ENCODE measurements at regions not wholly inside any gene's neighbourhood (a gene's known extent, or its start where the extent isn't known, plus 50 kb on each side); places are given as distances from the start of the nearest gene placed in this dataset.

GRCh38 chr5:120251898-120252297 lies 212.2 kb upstream of the PRR16 start:
- H3K9me3 Mint-ChIP-seq, result no peaks in the 10 kb centered on the region
- no peak overlapping the region for H3K4me3 Mint-ChIP-seq
- peaks cover 14% of the 10 kb centered on the region for H3K4me1 Mint-ChIP-seq (ENCODE audit: low read depth)
- no peak overlapping the region for H3K27ac Mint-ChIP-seq
- no peak for DNase-seq
- H3K36me3 Mint-ChIP-seq (ENCODE audit: low read depth), result no peaks in the 10 kb centered on the region
- no peak for TF ChIP-seq CTCF (IDR thresholded peaks at IDR 0.05)
- H3K27me3 Mint-ChIP-seq (ENCODE audit: insufficient read depth), result no peaks in the 10 kb centered on the region

GRCh38 chr5:120252839-120253238 lies 211.3 kb upstream of the PRR16 start:
- Mint-ChIP-seq H3K9me3 (no peaks in the 10 kb centered on the region), H3K4me1 (ENCODE audit: low read depth) (peaks cover 14% of the 10 kb centered on the region), H3K36me3 (ENCODE audit: low read depth) (no peaks in the 10 kb centered on the region), H3K4me3 (no peak overlapping the region), H3K27me3 (ENCODE audit: insufficient read depth) (no peaks in the 10 kb centered on the region), H3K27ac (no peak overlapping the region)
- peak; percentile 41 for DNase-seq
- TF ChIP-seq CTCF (IDR thresholded peaks at IDR 0.05), result no peak

GRCh38 chr5:120254385-120254784 lies 209.7 kb upstream of the PRR16 start:
- Mint-ChIP-seq H3K4me1 (ENCODE audit: low read depth) (peaks cover 14% of the 10 kb centered on the region), H3K36me3 (ENCODE audit: low read depth) (no peaks in the 10 kb centered on the region), H3K27ac (no peak overlapping the region), H3K4me3 (no peak overlapping the region), H3K27me3 (ENCODE audit: insufficient read depth) (no peaks in the 10 kb centered on the region), H3K9me3 (no peaks in the 10 kb centered on the region)
- no peak for TF ChIP-seq CTCF (IDR thresholded peaks at IDR 0.05)
- no peak for DNase-seq

- peaks cover 14% of the 10 kb centered on the region for H3K4me1 Mint-ChIP-seq (ENCODE audit: low read depth)
- H3K27me3 Mint-ChIP-seq (ENCODE audit: insufficient read depth), result no peaks in the 10 kb centered on the region
- no peak for DNase-seq
- H3K4me3 Mint-ChIP-seq, result no peak overlapping the region
- H3K36me3 Mint-ChIP-seq (ENCODE audit: low read depth), result no peaks in the 10 kb centered on the region
- no peak overlapping the region for H3K27ac Mint-ChIP-seq
- no peak for TF ChIP-seq CTCF (IDR thresholded peaks at IDR 0.05)
- no peaks in the 10 kb centered on the region for H3K9me3 Mint-ChIP-seq
Measured at GRCh38 chr5:120255214-120255613, 208.9 kb upstream of the PRR16 start.

- H3K36me3 Mint-ChIP-seq (ENCODE audit: low read depth), result no peaks in the 10 kb centered on the region
- peaks cover 14% of the 10 kb centered on the region for H3K4me1 Mint-ChIP-seq (ENCODE audit: low read depth)
- H3K27ac Mint-ChIP-seq, result no peak overlapping the region
- no peak for TF ChIP-seq CTCF (IDR thresholded peaks at IDR 0.05)
- H3K9me3 Mint-ChIP-seq, result no peaks in the 10 kb centered on the region
- H3K4me3 Mint-ChIP-seq, result no peak overlapping the region
- H3K27me3 Mint-ChIP-seq (ENCODE audit: insufficient read depth), result no peaks in the 10 kb centered on the region
- no peak for DNase-seq
Measured at GRCh38 chr5:120256376-120256775, 207.7 kb upstream of the PRR16 start.

GRCh38 chr5:120257358-120257971 lies 206.6 kb upstream of the PRR16 start:
- Mint-ChIP-seq H3K27ac (no peak overlapping the region), H3K4me3 (no peak overlapping the region), H3K27me3 (ENCODE audit: insufficient read depth) (no peaks in the 10 kb centered on the region), H3K36me3 (ENCODE audit: low read depth) (no peaks in the 10 kb centered on the region), H3K4me1 (ENCODE audit: low read depth) (peaks cover 14% of the 10 kb centered on the region), H3K9me3 (no peaks in the 10 kb centered on the region)
- DNase-seq, result no peak
- no peak for TF ChIP-seq CTCF (IDR thresholded peaks at IDR 0.05)
